ENCODE measurements at regions not wholly inside any gene's neighbourhood (a gene's known extent, or its start where the extent isn't known, plus 50 kb on each side); places are given as distances from the start of the nearest gene placed in this dataset.
"Not testable (repeated sequence)": the region's sequence is repeated elsewhere in the genome, so short reads cannot be mapped to it uniquely, and the experiment has no call there.

GRCh38 chrX:46036508-46036907 lies 508.7 kb downstream of the ZNF674 start:
- in situ Hi-C loops (cut with MboI; ENCODE audit: low sequenced_read_pairs), result no loop called here

DNA sequence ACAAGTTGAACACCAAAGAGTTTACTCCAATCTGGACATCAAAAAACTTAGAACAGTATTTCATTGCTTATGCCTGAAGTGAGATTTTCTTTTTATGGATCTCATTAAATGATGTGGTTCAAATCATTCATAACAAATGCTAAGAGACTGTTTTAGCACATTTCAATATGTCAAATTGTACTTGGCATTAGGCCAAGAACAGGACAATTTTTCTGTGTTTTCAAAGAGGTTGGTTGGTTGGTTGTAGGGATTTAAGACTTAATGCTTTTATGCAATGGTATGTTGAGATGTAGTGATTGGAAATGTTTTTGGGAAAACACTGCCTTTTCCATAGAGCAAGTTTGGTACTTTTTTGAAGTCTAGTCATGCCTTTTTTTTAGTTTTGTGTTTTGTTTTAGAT lies 510.4 kb downstream of the ZNF674 start:
- in situ Hi-C loops (cut with MboI; ENCODE audit: low sequenced_read_pairs), result no loop called here

GRCh38 chrX:46029777-46030176 lies 515.4 kb downstream of the ZNF674 start:
- in situ Hi-C loops (cut with MboI; ENCODE audit: low sequenced_read_pairs), result no loop called here

GRCh38 chrX:46016296-46016695 lies 528.9 kb downstream of the ZNF674 start:
- in situ Hi-C loops (cut with MboI; ENCODE audit: low sequenced_read_pairs), result no loop called here

DNA sequence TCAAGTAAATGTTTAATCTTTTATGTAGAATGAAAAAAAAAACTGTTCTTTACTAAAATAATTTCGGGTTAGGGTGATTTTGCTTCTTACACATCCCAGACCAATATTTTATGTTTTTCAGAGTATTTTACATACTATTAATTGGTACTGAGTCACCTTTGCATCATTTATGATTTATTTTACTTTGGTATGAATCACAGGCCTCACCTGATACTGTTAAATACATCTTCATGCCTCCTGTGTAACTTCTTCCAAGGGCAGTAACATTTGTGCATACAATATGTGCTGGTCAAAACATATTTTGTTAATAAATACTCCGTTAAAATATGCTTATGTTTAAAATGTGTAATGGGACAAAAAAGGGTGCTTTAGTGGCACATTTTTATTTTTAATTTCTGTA lies 529.6 kb downstream of the ZNF674 start:
- in situ Hi-C loops (cut with MboI; ENCODE audit: low sequenced_read_pairs), result no loop called here

- in situ Hi-C loops (cut with MboI; ENCODE audit: low sequenced_read_pairs), result no loop called here
These were observed 552.7 kb downstream of the ZNF674 start for GRCh38 chrX:45992402-45993123.

GRCh38 chrX:45986971-45987370 lies 558.2 kb downstream of the ZNF674 start:
- in situ Hi-C loops (cut with MboI; ENCODE audit: low sequenced_read_pairs), result no loop called here

DNA sequence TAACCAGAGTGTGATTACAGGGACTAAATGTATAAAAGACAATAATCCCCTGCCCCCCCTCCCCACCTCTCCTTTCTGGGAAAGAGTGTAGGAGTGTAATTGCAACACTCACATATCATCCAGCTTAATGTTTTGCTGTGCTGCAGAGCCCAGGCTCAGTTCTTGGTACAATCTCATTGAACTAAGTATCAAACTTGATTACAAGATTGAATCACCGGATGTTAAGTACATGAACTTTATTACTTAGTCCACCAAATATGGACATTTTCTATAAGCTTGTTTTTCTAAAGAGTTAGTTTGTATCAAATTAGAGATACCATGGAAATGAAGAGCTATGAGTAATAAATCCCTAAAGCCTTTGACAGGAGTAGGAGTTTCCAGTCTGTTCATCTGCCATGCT lies 559.1 kb downstream of the ZNF674 start:
- in situ Hi-C loops (cut with MboI; ENCODE audit: low sequenced_read_pairs), result no loop called here

DNA sequence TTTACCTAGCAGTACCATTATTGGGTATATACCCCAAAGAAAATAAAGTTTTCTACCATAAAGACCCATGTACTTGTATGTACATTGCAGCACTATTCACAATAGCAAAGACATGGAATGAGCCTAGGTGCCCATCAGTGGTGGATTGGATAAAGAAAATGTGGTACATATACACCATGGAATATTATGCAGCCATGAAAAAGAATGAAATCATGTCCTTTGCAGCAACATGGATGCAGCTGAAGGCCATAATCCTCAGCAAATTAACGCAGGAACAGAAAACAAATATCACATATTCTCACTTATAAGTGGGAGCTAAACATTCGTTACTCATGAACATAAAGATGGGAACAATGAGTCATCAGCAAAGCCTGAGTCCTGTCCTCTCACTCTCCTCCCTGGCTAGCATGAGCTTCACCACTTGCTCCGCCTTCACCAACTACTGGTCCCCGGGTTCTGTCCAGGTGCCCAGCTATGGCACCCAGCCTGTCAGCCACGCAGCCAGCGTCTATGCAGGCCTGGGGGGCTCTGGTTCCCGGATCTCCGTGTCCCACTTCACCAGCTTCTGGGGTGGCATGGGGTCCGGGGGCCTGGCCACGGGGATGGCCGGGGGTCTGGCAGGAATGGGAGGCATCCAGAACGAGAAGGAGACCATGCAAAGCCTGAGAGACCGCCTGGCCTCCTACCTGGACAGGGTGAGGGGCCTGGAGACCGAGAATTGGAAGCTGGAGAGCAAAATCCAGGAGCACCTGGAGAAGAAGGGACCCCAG lies 562.1 kb downstream of the ZNF674 start:
- in situ Hi-C loops (cut with MboI; ENCODE audit: low sequenced_read_pairs), result not testable (repeated sequence)

- in situ Hi-C loops (cut with MboI; ENCODE audit: low sequenced_read_pairs), result no loop called here
These were observed 564.5 kb downstream of the ZNF674 start for GRCh38 chrX:45980726-45981125.

- in situ Hi-C loops (cut with MboI; ENCODE audit: low sequenced_read_pairs), result no loop called here
These were observed 569.6 kb downstream of the ZNF674 start for GRCh38 chrX:45975633-45976032.

- in situ Hi-C loops (cut with MboI; ENCODE audit: low sequenced_read_pairs), result no loop called here
These were observed 572.6 kb downstream of the ZNF674 start for GRCh38 chrX:45972636-45973035.

DNA sequence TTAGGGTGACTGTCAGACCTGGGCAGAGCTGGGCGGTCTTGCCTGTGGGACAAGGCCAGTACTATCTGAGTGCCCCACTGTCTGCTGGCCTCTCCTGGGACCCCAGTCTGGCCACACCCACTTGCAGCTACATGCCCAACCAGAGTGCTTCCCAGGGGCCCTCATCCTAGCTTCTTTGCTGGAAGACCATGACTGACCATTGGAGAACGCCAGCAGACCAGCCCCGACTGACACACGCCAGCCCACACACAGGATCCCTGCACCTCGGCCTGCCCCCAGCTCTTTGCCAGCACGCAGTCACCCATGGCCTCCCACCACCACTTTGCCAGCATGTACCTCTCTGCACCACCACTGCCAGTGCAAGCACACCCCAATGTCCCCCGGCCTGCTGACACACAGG lies 585.7 kb downstream of the ZNF674 start:
- in situ Hi-C loops (cut with MboI; ENCODE audit: low sequenced_read_pairs), result no loop called here

GRCh38 chrX:45956191-45956870 lies 588.9 kb downstream of the ZNF674 start:
- in situ Hi-C loops (cut with MboI; ENCODE audit: low sequenced_read_pairs), result no loop called here

GRCh38 chrX:45955661-45956060 lies 589.6 kb downstream of the ZNF674 start:
- in situ Hi-C loops (cut with MboI; ENCODE audit: low sequenced_read_pairs), result no loop called here

DNA sequence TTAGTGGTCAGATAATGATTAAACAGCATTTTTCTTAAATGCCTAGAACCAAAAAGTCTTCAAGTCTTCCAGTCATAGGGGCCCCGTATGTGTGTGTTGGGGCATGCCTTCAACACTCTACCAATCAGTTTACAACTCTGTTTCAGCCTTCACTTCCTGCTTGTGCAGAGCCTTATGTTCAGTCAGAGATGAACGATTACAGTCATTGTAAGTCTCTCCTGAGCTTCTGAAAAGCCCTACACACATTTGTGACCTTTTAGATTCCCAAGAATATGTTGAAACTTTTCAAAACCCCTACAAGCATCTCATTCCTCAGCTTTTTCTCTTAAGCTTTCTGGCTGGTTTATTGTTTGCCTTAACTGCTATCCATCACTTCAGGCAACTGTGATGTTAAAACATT lies 591.2 kb downstream of the ZNF674 start:
- in situ Hi-C loops (cut with MboI; ENCODE audit: low sequenced_read_pairs), result no loop called here

DNA sequence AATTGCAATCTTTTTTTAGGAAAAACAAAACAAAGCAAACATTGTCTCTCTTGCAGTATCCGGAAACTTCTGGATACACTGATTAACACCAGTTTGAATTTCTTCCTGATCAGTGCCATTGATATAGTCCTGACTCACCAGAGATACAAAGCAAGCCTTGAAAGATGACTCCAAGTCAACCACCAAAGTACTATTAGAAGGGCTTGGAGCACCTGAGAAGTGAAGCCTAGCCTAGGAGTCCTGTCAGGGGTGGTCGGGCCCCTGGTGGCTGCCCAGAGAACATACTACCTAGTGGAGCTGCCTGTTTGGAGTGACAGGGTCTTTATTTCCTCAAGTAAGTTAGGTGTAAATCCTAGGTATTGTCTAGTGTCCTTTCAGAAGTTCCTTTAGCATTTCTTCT lies 593.2 kb downstream of the ZNF674 start:
- in situ Hi-C loops (cut with MboI; ENCODE audit: low sequenced_read_pairs), result no loop called here

GRCh38 chrX:45935408-45935807 lies 609.8 kb downstream of the ZNF674 start:
- in situ Hi-C loops (cut with MboI; ENCODE audit: low sequenced_read_pairs), result no loop called here

DNA sequence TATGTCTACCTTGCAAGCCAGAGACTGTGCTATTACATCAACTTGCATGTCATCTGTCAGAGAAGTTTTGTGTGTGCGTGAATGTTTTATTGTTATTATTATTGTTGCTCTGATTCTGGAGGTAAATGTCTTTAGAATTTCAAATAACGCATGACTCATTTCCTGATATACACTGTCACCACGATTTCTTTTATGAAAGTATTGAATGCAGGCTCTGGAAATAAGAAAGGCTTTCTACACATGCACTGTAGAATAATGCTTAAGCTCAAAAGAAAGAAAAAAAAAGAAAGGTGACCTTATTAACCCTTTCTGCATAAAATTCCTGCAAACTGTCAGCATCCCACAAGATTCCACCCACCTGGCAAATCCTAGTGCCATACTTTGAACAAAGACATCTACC lies 632.9 kb downstream of the ZNF674 start:
- in situ Hi-C loops (cut with MboI; ENCODE audit: low sequenced_read_pairs), result no loop called here

DNA sequence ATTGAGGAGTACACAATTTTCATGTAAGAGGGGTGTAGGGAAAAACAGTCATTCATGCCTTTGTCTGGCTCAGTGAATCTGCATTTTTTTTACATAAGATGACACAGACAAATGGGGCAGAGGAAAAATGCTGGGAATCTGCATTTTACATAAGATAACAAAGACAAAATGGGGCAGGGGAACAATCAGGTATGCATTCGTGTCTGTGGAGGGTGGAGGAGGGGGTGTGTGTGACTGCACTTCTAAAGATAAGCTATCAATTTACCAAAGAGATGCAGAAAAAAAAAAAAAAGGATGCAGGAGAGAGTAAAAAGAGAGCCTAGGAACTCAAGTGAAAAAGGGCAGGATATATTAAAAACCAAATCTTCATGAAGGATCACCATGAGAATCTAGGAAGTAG lies 637.4 kb downstream of the ZNF674 start:
- in situ Hi-C loops (cut with MboI; ENCODE audit: low sequenced_read_pairs), result no loop called here

DNA sequence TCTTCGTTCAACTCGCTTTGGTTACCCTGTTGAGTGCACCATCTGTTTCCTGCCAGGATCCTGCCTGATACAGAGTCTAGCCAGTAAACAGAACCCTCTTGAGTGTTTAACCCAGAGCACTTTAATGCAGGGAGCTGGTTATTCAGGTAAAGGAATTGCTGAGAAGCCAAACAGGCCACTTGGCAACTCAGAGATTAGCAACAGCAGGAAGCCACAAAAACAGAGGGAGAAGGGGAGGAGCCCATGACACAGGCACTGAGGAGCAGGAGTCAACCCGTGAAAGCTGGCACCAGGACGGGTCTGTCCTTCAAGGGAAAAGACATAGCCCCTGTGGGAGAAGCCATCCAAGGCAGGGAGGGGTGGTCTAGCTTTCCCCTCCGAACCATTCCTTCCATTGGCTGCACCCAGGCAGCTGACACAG lies 641.4 kb downstream of the ZNF674 start:
- in situ Hi-C loops (cut with MboI; ENCODE audit: low sequenced_read_pairs), result no loop called here

All from HL-60/S4 (cell line).